ENCODE measurements at regions not wholly inside any gene's neighbourhood (a gene's known extent, or its start where the extent isn't known, plus 50 kb on each side); places are given as distances from the start of the nearest gene placed in this dataset.

- no peak for DNase-seq
These were observed 149.5 kb upstream of the ZNF507 start for GRCh38 chr19:32195706-32196610.

DNA sequence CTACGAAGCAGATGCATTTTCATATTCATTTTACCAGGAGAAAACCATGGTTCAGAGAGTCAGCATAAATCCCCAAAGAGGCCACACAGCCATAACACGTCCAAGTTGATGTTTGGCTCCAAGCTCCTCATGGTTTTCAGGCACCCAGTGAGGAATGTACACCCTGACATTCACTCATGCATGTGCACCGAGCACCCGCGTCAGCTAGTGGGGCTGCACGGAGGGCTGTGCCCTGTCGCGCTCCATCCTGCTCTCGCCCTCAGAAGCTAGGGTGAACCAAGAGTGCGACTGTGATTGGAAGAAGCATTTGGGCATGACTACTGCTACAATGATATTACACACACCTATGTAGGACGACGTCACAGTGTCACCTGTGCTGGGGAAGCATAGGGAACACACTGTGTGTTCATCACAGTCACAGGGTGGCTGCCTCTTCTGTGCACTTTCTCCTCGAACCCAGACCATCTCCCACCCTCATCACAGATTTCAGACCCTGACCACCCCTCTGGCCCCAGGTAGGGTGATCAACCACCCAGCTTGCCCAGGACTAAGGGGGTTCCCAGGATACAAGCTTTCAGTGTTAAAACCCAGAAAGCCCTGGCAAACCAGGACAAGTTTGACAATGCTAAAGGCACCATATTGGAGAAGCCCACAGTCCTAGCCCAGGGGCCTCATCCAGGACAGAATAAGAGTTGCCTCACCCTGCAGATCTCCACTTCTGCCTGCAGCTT is 148.6 kb upstream of the ZNF507 start:
- DNase-seq: no peak

GRCh38 chr19:32197896-32198882 is 147.2 kb upstream of the ZNF507 start:
- no peak for DNase-seq

DNA sequence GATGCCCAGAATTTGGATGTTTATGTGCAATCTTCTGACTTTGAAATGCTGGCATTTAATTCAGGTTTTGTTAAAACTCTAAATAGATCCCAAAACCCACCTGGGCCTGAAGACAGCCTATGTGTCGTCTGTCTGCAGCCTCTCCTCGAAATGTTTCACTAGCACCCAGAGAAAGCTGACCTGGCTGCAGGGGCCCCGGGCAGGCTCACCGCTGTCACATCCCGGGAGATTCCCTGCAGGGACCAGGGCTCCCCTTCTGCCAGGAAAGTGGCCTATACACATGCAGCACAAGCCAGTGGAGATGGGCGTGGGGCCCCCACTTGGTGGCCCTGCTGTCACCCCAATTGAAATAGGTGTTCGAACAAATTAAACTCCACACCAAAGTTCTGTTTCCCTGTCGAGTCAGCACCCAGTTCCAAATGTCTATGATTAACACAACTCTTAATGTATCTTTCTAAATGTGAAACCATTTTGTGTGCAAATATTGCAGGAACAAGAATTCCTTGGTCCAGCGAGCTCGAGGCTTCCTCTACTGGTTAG is 145.8 kb upstream of the ZNF507 start:
- DNase-seq: no peak

GRCh38 chr19:32200312-32201038 is 144.9 kb upstream of the ZNF507 start:
- no peak for DNase-seq

DNA sequence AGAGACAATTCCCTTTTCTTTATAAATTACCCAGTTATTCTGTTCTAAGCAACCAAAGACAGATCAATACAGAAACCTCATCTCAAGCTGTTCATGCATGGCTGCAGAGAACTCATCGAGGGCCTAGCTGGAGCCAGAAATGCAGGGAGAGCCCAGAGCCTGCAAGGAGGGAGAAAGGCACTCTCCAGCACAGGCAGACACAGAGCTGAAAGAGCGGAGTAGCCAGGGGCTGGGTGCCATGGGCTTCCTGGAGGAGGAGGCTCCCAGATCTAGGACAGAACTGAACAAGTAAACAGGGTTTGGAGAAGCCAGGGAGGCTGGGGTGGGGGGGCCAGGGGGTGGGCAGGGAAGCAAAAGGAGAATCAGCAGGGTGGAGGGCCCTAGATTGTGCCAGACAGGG is 144.2 kb upstream of the ZNF507 start:
- DNase-seq: no peak

GRCh38 chr19:32201636-32202051 is 143.8 kb upstream of the ZNF507 start:
- no peak for DNase-seq

DNA sequence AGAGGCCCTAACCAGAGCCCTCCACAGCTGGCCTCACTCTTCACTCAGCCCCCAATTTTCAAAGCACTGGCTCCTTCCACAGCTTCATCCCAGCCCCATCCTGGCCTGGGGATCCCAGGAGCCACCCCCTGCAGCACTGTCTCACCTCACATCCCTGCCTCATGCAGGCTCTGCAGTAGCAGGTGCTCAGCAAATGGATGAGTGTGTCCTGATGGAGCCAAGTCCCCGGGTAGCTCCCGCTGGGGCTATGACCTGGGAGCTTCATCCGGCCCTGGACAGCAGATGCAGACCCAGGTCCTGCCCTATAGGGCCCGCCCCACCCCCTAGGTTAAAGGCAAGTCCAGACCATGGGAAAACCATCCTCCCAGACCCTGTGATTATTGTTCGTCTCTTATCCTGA is 143.2 kb upstream of the ZNF507 start:
- DNase-seq: no peak

DNA sequence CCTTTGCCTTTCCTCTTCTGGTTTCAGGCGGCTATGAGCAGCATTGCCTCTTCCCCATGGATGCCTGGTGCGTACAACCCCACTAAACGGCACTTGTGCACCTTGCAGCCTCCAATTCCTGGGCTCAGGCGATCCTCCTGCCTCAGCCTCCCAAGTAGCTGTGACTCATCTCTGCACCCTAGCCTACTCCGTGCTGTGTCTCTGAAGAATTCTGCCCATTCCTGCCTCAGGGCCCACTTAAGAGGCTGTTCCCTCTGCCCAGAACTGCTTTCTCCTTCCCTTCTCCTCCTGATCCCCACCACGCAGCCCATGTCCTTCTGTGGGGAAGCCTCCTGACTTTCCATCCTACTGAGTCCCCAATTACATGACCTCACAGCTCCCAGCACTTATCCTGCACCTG is 142.2 kb upstream of the ZNF507 start:
- no peak for DNase-seq

- no peak for DNase-seq
These were observed 139.3 kb upstream of the ZNF507 start for GRCh38 chr19:32206065-32206464.

DNA sequence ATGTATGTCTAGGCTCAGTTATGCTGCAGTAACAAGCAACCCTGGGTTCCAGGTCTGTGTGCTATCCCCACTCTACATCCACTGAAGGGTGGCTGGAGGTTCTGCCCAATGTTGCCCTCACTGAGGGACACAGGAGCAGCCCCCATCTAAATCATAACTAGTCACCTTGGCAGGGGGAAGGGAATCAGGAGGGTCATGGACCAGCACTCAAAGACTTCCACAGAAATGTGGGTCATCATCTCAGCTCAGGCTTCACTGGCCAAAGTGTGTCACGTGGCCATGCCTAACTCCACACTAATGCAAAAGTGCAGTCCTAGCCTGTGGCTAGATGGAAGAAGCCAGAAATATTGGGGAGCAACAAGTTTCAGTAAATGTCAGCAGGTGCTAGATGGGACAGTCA is 137.3 kb upstream of the ZNF507 start:
- no peak for DNase-seq

GRCh38 chr19:32219392-32219791 is 126.0 kb upstream of the ZNF507 start:
- no peak for DNase-seq

GRCh38 chr19:32219881-32220472 is 125.4 kb upstream of the ZNF507 start:
- no peak for DNase-seq

DNA sequence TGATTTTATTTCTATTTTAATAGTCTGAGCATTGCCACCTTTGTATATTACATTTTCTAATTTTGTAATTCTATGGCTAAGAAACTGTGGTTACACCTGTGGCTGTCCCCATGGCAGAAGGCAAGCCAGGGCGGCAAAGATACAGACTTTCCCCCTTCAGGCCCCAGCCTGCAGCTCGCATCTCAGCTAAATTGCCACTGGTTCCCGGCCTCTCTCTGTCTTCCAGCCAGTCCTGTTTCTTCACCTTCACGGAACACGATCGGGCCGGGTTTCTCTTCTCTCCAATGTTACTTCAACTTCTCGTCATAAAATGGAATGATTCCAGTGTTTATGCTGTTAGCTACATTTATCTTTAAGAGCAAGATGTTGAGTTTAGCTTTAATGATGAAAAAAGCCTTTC is 124.5 kb upstream of the ZNF507 start:
- no peak for DNase-seq

DNA sequence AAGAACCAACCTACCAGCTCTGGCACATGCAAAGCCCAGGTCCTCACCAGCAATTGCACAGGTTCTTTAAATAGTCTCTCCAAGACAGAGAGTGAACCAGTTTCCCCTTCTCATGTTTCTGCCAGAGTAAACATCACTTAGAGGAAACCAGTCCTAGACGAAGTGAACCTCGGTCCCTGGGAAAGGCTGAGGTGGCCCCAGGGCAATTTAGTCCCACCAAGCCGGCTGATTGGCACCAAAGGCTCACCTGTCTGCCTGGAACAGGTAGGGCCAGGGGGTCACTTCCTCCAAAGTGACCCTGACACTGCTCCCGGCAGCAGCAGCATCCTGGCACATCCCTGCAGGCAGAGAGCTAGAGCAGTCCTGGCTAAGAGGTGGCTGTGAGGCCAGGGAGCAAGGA is 122.9 kb upstream of the ZNF507 start:
- no peak for DNase-seq

- DNase-seq: no peak
These were observed 122.3 kb upstream of the ZNF507 start for GRCh38 chr19:32223106-32223505.

DNA sequence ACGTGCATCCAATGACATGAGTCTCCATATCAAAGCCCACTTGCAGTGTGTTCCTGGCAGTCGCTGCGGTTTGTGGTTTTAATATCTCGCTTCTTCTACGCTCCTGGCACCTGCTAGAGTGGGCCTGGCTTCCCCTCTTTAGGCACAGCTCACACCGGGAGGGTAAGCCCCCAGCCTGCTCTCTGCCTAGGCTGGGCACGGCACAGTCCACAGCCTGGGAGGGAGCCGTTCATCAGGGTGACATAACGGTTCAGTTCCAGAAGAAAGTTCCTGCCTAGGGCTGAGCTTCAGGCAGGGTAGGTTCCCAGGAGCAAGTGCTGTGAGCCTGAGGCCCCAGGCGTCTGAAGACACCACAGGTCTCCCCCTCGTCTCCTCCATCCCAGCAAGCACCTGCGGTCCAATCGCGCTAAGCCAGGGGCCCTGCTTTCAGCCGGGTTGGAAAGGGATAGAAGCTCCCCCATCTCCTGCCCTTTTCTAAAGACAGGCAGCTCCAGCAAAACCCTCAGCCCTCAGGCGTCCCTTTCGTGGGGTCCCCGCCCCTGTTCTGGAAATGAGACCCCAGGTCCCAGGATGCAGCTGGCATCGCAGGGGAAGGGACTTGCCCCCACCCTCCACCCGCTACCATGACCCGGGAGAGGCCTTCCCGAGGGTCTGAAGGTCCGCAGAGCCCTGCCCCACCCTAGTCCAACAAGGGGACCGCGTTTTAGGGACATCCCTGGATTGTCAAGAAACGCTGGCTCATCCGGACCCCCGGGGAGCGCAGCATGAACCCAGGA is 121.6 kb upstream of the ZNF507 start:
- DNase-seq: no peak

DNA sequence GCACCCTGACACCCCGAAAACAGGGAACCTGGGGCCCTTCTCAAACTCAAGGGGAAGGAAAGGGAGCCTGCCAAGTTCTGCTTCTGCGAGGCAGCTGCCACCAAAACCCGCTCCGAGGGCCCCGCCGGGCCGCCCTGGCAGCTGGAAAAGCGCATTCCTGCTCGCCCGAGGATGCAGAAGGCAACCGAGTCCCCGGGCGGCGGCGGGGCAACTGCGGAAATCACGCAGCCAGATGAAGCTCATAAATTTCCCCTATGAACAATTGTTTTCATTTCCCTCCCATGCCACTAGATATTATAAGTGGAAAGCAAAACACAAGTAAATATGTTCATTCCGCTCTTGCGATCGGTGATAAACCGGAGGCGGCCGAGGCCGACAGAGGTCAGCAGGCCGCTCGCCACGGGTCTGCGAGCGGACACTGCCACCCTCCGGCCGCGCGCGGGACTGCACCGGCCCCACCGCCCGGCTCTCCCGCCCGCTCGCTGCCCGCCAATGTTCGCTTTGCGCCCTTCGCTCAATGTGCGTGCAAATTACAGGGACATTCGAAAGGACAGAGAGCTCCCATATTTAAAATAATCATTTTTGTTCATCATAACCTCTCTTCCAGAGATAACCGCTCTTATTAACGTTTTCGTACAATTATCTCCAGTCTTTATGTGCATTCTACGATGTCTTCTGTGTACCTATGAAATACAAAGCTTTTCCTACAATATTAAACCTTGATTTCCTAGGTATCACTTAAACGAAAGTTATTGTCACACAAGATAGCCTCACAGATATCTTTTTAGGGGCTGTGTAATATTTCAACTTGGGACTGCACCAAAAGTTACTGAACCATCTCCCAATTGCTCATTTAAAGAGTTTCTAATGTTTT is 120.8 kb upstream of the ZNF507 start:
- DNase-seq: peak; percentile 2

GRCh38 chr19:32227561-32228165 is 117.7 kb upstream of the ZNF507 start:
- DNase-seq: no peak

Data from DMS153 (cell line).